B cell (primary cell): ENCODE measurements at regions not wholly inside any gene's neighbourhood (a gene's known extent, or its start where the extent isn't known, plus 50 kb on each side); places are given as distances from the start of the nearest gene placed in this dataset.

ENCODE experiments used
- ATAC-seq: fragments of 200-7000 bp; cut with Tn5 transposase; one replicate; pipeline ENCODE4 v1.10.0; 2021; ENCODE audit warnings: low read depth, mild to moderate bottlenecking, moderate number of reproducible peaks, moderate library complexity
- CTCF ChIA-PET: fragments of 350-600 bp; sonication (Branson Sonifier 250); formaldehyde crosslinking; loops from one replicate; lab custom pipeline; 2021; ENCODE audit warnings: antibody characterized with exemption, inconsistent platforms; lab: Charles Lee
- POLR2A ChIA-PET: fragments of 350-600 bp; sonication (Branson Sonifier 250); formaldehyde crosslinking; loops from one replicate; lab custom pipeline; 2021; ENCODE audit warnings: antibody characterized with exemption; lab: Charles Lee
- DNase-seq: peaks from one replicate; pipeline ENCODE4 v3.0.0; 2013
- H2AFZ ChIP-seq: 2 replicates; pipeline ENCODE4 v1.6.1; 2012; ENCODE audit warnings: mild to moderate bottlenecking, low read depth, low read length; ENCODE audit not compliant: insufficient read depth, poor library complexity, severe bottlenecking
- H3K27ac ChIP-seq, 2 donors: 1 replicate in 1 of 2; 2 replicates in 1 of 2; pipeline ENCODE4 v1.5.1; 2012 to 2013; ENCODE audit warnings: low read length in 2 of 2, mild to moderate bottlenecking in 2 of 2, moderate library complexity in 1 of 2
- H3K27me3 ChIP-seq, 4 experiments: fragments of 200-600 bp in 1 of 4; sonication (generic) in 1 of 4; replicated peaks in 1 of 4; 1 replicate in 2 of 4; 2 replicates in 2 of 4; pipeline versions ENCODE4 v1.6.1 to v1.7.0; 2013 to 2016; ENCODE audit warnings: low read length in 3 of 4, mild to moderate bottlenecking in 2 of 4, mixed read lengths in 1 of 4, moderate library complexity in 1 of 4; ENCODE audit not compliant: insufficient read depth in 4 of 4, control insufficient read depth in 3 of 4; ENCODE audit errors: control extremely low read depth in 1 of 4
- H3K36me3 ChIP-seq, 2 experiments: replicated peaks in 1 of 2; 1 replicate in 1 of 2; 2 replicates in 1 of 2; pipeline versions ENCODE4 v1.6.1 to v1.7.1; 2013; ENCODE audit warnings: low read length in 1 of 2; ENCODE audit not compliant: insufficient read depth in 2 of 2, control insufficient read depth in 1 of 2; ENCODE audit errors: control extremely low read depth in 1 of 2, extremely low read depth in 1 of 2
- H3K4me1 ChIP-seq, 2 donors: fragments of 200-600 bp in 1 of 2; sonication (generic) in 1 of 2; 1 replicate in 1 of 2; 2 replicates in 1 of 2; pipeline versions ENCODE4 v1.5.1 to v1.6.1; 2013 to 2017; ENCODE audit warnings: low read length in 2 of 2; ENCODE audit not compliant: control insufficient read depth in 2 of 2, insufficient read depth in 2 of 2
- H3K4me2 ChIP-seq: replicated peaks from 2 replicates; pipeline ENCODE3; 2012; ENCODE audit warnings: mild to moderate bottlenecking, low read depth, low read length; ENCODE audit not compliant: poor library complexity, severe bottlenecking
- H3K4me3 ChIP-seq, 5 experiments: fragments of 200-600 bp in 1 of 5; sonication (generic) in 1 of 5; 1 replicate in 3 of 5; 2 replicates in 2 of 5; pipeline versions ENCODE4 v1.5.1 to v1.7.0; 2011 to 2016; ENCODE audit warnings: low read length in 4 of 5, mild to moderate bottlenecking in 4 of 5, low read depth in 2 of 5, control low read depth in 1 of 5, moderate library complexity in 1 of 5; ENCODE audit not compliant: insufficient read depth in 1 of 5; ENCODE audit errors: control extremely low read depth in 1 of 5, extremely low read depth in 1 of 5
- H3K79me2 ChIP-seq: fragments of 200-600 bp; sonication (generic); one replicate; pipeline ENCODE4 v1.6.0; 2016; ENCODE audit warnings: low read length; ENCODE audit not compliant: control insufficient read depth, insufficient read depth
- H3K9ac ChIP-seq: fragments of 200-600 bp; sonication (generic); 2 replicates; pipeline ENCODE4 v1.6.1; 2017; ENCODE audit warnings: mild to moderate bottlenecking, low read length, moderate library complexity
- H3K9me3 ChIP-seq, 3 donors: one replicate each; pipeline versions ENCODE4 v1.6.1 to v1.7.1; 2013; ENCODE audit warnings: low read length in 2 of 3; ENCODE audit not compliant: control insufficient read depth in 2 of 3, insufficient read depth in 1 of 3; ENCODE audit errors: control extremely low read depth in 1 of 3
- H4K20me1 ChIP-seq: 2 replicates; pipeline ENCODE4 v1.6.0; 2012; ENCODE audit warnings: mild to moderate bottlenecking, low read length; ENCODE audit not compliant: insufficient read depth, control insufficient read depth, poor library complexity, severe bottlenecking
- H3K27ac Mint-ChIP-seq: one replicate; pipeline ENCODE4 v1.8.0; 2021; ENCODE audit warnings: mixed read lengths
- H3K27me3 Mint-ChIP-seq: one replicate; pipeline ENCODE4 v1.8.0; 2021; ENCODE audit warnings: mixed read lengths
- H3K4me1 Mint-ChIP-seq: one replicate; pipeline ENCODE4 v1.8.0; 2021; ENCODE audit warnings: mixed read lengths
- H3K4me3 Mint-ChIP-seq: one replicate; pipeline ENCODE4 v1.8.0; 2021; ENCODE audit warnings: mixed read lengths
- H3K9me3 Mint-ChIP-seq: one replicate; pipeline ENCODE4 v1.8.0; 2022; ENCODE audit warnings: mixed read lengths; ENCODE audit not compliant: insufficient read depth
- EZH2 ChIP-seq: IDR thresholded peaks from 2 replicates; pipeline ENCODE4 v1.6.1; 2012; ENCODE audit warnings: borderline replicate concordance, low read depth, mild to moderate bottlenecking, moderate library complexity, low read length; ENCODE audit not compliant: insufficient read depth, poor library complexity, severe bottlenecking
- WGBS: methylation state at CpG from one replicate; pipeline ENCODE4 v1.1.5; 2013; ENCODE audit warnings: missing lambda C conversion rate; ENCODE audit not compliant: insufficient coverage; 5-methylcytosine and 5-hydroxymethylcytosine counted together
- intact Hi-C: fragments of 100-400 bp; cut with micrococcal nuclease; formaldehyde crosslinking; loops from one replicate; pipeline ENCODE4 v1.10.0; 2022
- TF ChIP-seq, protein P1 (sequence below): fragments of 200-600 bp; IDR thresholded peaks from one replicate; pipeline ENCODE4 v1.8.0; 2022; ENCODE audit warnings: antibody characterized with exemption, mild to moderate bottlenecking

DNA sequence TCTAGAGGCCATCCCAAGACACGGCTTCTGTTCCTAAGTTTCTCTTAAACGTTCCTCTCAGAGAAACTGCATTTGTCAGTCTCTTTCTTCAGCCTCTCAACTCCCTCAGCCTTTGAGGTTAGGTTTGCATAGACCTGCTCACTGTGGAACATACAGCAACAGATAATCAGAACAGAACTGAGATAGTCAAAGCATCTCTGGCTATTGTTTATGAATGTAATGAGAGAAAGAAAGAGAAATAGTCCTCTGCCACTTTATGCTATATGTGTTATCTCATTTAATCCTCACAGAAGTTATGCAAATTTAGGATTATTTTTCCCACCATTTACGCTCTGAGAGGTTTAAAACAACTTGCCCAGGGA, 190.6 kb downstream of the PHLDA1 start:
- Histone ChIP-seq H3K36me3 (no peaks in the 10 kb centered on the region), H4K20me1 (no peaks in the 10 kb centered on the region), H3K4me3 (no peak overlapping the region), H3K4me2 (no peak overlapping the region), H3K27me3 (no peaks in the 10 kb centered on the region), H3K79me2 (no peaks in the 10 kb centered on the region), H3K4me1 (no peaks in the 10 kb centered on the region), H2AFZ (no peak overlapping the region), H3K9ac (no peak overlapping the region), H3K27ac (no peak overlapping the region), H3K9me3 (no peaks in the 10 kb centered on the region)
- intact Hi-C loops, result no loop called here
- H3K4me1 Mint-ChIP-seq, result no peaks in the 10 kb centered on the region
- ChIA-PET POLR2A (no interaction called here), CTCF (no interaction called here)
- WGBS, result 93% methylated on average over 2 of the region's 3 CpGs
- peaks cover 2% of the 10 kb centered on the region for H3K9me3 Mint-ChIP-seq
- no peak overlapping the region for H3K4me3 Mint-ChIP-seq
- H3K27ac Mint-ChIP-seq, result no peak overlapping the region
- peaks cover 21% of the 10 kb centered on the region for H3K27me3 Mint-ChIP-seq
- TF ChIP-seq, protein P1, sequence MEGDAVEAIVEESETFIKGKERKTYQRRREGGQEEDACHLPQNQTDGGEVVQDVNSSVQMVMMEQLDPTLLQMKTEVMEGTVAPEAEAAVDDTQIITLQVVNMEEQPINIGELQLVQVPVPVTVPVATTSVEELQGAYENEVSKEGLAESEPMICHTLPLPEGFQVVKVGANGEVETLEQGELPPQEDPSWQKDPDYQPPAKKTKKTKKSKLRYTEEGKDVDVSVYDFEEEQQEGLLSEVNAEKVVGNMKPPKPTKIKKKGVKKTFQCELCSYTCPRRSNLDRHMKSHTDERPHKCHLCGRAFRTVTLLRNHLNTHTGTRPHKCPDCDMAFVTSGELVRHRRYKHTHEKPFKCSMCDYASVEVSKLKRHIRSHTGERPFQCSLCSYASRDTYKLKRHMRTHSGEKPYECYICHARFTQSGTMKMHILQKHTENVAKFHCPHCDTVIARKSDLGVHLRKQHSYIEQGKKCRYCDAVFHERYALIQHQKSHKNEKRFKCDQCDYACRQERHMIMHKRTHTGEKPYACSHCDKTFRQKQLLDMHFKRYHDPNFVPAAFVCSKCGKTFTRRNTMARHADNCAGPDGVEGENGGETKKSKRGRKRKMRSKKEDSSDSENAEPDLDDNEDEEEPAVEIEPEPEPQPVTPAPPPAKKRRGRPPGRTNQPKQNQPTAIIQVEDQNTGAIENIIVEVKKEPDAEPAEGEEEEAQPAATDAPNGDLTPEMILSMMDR, result no peak
- TF ChIP-seq EZH2, result no peak
- DNase-seq, result no peak
- ATAC-seq, result no peak

DNA sequence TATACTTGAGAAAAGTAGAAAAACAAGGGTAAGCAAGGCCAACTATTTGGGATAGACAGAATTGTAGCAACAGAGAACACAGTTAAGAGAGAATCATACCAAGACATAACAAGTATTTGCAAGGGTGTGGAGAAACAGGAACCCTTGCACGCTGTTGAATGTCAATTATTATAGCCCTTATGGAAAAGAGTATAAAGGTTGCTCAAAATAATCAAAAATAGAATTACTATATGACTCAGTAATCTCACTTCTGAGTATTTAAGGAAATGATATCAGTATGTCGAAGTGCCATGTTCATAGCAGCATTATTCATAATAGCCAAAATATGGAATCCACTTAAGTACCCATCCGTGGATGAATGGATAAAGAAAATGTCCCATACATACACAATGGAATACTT, 193.3 kb downstream of the PHLDA1 start:
- Histone ChIP-seq H3K4me2 (no peak overlapping the region), H3K79me2 (no peaks in the 10 kb centered on the region), H3K9ac (no peak overlapping the region), H2AFZ (no peak overlapping the region), H3K9me3 (no peaks in the 10 kb centered on the region), H3K27ac (no peak overlapping the region), H4K20me1 (no peaks in the 10 kb centered on the region), H3K36me3 (no peaks in the 10 kb centered on the region), H3K4me1 (no peaks in the 10 kb centered on the region), H3K4me3 (no peak overlapping the region), H3K27me3 (no peaks in the 10 kb centered on the region)
- peaks cover 2% of the 10 kb centered on the region for H3K9me3 Mint-ChIP-seq
- intact Hi-C loops, result no loop called here
- CTCF ChIA-PET, result no interaction called here
- no peak overlapping the region for H3K27ac Mint-ChIP-seq
- POLR2A ChIA-PET, result no interaction called here
- DNase-seq (no peak), ATAC-seq (no peak)
- no peaks in the 10 kb centered on the region for H3K4me1 Mint-ChIP-seq
- no peak for TF ChIP-seq EZH2
- TF ChIP-seq, protein P1, result no peak
- H3K4me3 Mint-ChIP-seq, result no peak overlapping the region
- peaks cover 30% of the 10 kb centered on the region for H3K27me3 Mint-ChIP-seq
- no CpG with 5 or more reads among the region's 3 CpGs for WGBS
